GM19351 (cell line): ENCODE measurements at regions not wholly inside any gene's neighbourhood (a gene's known extent, or its start where the extent isn't known, plus 50 kb on each side); places are given as distances from the start of the nearest gene placed in this dataset.

Source experiments
- ATAC-seq: cut with Tn5 transposase; IDR thresholded peaks from one replicate; pipeline ENCODE4 v1.9.1; 2021; ENCODE audit warnings: mild to moderate bottlenecking, moderate library complexity; ENCODE audit not compliant: unreplicated experiment

DNA sequence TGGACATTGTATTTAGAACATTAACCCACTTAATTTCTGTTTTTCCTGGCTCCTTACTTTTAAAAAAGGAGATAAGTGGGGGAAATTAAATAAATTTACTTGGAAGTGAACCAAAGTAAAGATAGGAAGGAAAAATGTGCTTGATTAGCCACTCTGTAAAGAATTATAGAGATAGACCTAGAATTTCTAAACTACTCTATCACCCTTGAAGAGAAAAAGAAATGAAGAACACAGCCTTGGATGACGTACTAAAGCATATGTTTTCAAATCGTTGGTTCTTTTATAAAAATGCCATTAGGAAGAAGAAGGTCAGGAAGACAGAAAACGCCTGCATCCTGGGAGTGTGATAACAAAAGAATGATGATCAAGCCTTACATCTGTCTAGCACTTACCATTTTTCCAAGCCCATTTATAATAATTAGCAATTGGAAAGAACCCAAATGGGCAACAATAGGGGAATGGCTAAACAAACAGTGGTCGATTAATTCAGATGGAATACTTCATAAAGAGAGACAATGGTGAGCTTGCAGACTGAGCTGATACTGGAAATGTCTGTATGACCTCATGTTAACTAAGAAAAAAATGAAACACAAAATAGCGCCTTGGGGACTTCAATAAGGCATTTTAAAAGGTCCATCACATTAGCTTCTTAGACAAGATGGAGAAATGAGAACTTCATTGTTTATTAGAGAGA lies 81.0 kb upstream of the LRRC55 start:
- no peak for ATAC-seq

- ATAC-seq: no peak
Observed at GRCh38 chr11:57103899-57104605, 77.7 kb upstream of the LRRC55 start.

DNA sequence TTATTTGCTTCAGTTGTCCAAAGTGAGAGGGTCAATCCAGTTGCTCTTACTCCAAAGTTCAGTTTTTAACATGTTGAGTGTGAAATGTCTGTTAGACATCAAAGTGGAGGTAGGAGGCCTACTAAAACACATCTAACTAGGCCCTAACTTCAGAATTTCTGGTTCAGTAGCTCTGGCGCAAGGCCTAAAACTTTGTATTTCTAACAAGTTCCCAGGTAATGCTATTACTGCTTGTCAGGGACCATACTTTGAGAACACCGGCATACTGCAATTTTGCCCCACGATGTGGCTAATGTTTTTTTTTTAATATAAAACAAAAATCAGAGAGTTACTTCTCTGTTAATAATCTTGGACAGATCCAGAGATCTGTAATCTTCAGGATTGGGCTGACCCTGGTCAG lies 72.4 kb upstream of the LRRC55 start:
- no peak for ATAC-seq

DNA sequence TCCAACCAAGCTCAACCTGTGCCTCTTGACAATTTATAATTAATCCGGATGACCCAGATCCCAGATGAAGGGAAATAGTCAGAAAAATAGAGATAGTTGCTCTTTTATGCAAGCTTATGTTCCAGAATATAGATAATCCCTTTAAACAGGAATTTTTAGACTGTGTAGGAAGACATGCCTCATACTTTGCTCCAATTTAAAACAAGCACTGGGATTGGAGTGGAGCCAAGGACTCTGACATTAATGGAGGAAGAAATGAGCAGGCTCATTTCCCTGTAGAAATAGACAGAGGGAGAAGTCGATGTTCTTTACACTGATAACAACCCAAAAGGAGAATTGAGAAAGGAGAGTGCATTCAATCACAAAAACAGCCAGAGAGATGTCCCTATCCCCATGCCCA lies 70.1 kb upstream of the LRRC55 start:
- ATAC-seq: no peak

GRCh38 chr11:57116654-57117053 lies 65.1 kb upstream of the LRRC55 start:
- peak; percentile 74 for ATAC-seq

- no peak for ATAC-seq
Observed at GRCh38 chr11:57120192-57120965, 61.4 kb upstream of the LRRC55 start.

GRCh38 chr11:57121996-57122395 lies 59.8 kb upstream of the LRRC55 start:
- no peak for ATAC-seq

GRCh38 chr11:57123590-57123989 lies 58.2 kb upstream of the LRRC55 start:
- ATAC-seq: no peak

DNA sequence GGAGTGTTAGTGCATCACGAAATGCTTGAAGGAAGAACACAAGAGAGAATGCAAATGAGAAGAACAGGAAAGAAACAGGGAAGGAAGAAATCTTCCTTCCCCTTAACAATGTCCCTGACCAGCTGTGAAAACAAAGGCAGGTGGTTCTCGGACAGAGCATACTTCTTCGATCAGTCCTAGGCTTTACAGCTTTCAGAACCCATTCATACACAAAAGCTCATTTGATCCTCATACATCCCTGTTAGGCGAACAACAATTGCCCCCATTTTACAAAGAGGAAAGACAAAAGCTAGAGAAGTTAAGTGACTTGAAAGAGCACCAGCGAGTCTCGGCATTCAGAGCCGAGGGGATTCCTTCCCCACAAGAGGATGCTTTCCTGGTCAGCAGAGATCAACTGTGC lies 57.2 kb upstream of the LRRC55 start:
- no peak for ATAC-seq

DNA sequence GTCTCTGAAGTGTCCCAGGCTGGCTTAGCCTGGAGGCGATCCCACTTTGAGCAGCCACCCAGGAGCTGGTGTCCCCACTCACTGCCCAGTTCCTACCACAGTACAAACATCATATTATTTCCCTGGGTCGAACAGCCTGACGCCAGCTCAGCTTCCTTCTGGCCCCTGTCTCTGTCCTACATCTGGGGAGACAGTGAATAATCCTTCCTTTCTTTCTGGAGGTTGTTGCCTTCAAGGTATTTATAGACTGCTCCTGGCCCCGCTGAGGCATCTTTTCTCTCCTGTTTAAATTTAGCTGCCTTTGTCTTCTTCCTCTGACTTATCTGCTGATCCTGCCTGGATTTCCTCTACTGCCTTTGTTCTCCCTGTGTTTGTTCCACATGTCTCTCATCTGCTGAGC lies 56.8 kb upstream of the LRRC55 start:
- no peak for ATAC-seq

DNA sequence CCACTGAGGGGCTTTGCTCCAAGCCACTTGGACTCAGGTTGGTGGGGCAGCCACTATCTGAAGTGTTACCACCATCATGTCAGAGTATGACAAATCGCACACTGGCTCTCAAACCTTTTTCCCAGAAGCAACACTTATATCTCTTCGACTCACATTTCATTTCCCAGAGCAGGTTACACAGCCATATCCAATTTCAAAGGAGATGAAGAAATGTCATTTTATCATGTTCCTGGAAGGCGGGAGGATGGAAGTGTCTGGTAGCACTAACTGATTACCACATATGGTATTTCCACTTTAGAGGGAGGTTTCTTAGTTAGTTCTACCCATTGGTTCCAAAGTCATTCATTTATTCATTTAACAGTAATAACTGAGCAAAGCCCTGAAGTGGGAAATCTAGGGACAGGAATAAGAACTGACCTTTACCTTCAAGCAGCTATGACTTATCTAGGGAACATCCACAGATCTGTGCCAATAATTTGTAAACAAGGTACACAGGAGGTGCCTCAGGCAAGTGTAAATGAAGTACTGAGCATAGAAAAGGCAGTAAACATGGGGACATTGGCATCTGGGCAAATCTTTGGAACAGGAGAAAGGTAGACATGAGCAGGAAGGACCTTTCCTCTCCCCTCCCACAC lies 54.9 kb upstream of the LRRC55 start:
- ATAC-seq: no peak

- ATAC-seq: no peak
Observed at GRCh38 chr11:57131080-57131790, 50.5 kb upstream of the LRRC55 start.
